HG03439 (cell line): ENCODE measurements at regions not wholly inside any gene's neighbourhood (a gene's known extent, or its start where the extent isn't known, plus 50 kb on each side); places are given as distances from the start of the nearest gene placed in this dataset.

Experiments used
- ATAC-seq: cut with Tn5 transposase; IDR thresholded peaks from one replicate; pipeline ENCODE4 v1.9.1; 2021; ENCODE audit warnings: mild to moderate bottlenecking, moderate library complexity; ENCODE audit not compliant: unreplicated experiment

- no peak for ATAC-seq
These were observed 390.5 kb upstream of the HNRNPA3 start for GRCh38 chr2:176822060-176822459.

- ATAC-seq, result no peak
These were observed 386.2 kb upstream of the HNRNPA3 start for GRCh38 chr2:176826356-176826755.

- ATAC-seq, result no peak
These were observed 385.5 kb upstream of the HNRNPA3 start for GRCh38 chr2:176826984-176827668.

GRCh38 chr2:176830362-176830761 is 382.2 kb upstream of the HNRNPA3 start:
- no peak for ATAC-seq

GRCh38 chr2:176832086-176832485 is 380.5 kb upstream of the HNRNPA3 start:
- ATAC-seq, result no peak

GRCh38 chr2:176833671-176834070 is 378.9 kb upstream of the HNRNPA3 start:
- no peak for ATAC-seq

- no peak for ATAC-seq
These were observed 378.4 kb upstream of the HNRNPA3 start for GRCh38 chr2:176834226-176834625.

GRCh38 chr2:176843208-176843607 is 369.4 kb upstream of the HNRNPA3 start:
- no peak for ATAC-seq

GRCh38 chr2:176844461-176844860 is 368.1 kb upstream of the HNRNPA3 start:
- ATAC-seq, result no peak

- no peak for ATAC-seq
These were observed 366.9 kb upstream of the HNRNPA3 start for GRCh38 chr2:176845718-176846117.

GRCh38 chr2:176847575-176847974 is 365.0 kb upstream of the HNRNPA3 start:
- no peak for ATAC-seq

GRCh38 chr2:176848844-176849243 is 363.8 kb upstream of the HNRNPA3 start:
- ATAC-seq, result no peak

GRCh38 chr2:176851200-176851888 is 361.2 kb upstream of the HNRNPA3 start:
- ATAC-seq, result no peak

GRCh38 chr2:176851889-176852483 is 360.6 kb upstream of the HNRNPA3 start:
- no peak for ATAC-seq

- no peak for ATAC-seq
These were observed 359.9 kb upstream of the HNRNPA3 start for GRCh38 chr2:176852667-176853066.

- ATAC-seq, result no peak
These were observed 358.5 kb upstream of the HNRNPA3 start for GRCh38 chr2:176854062-176854461.

- ATAC-seq, result no peak
These were observed 357.7 kb upstream of the HNRNPA3 start for GRCh38 chr2:176854878-176855277.

GRCh38 chr2:176856683-176857082 is 355.9 kb upstream of the HNRNPA3 start:
- no peak for ATAC-seq

- ATAC-seq, result no peak
These were observed 347.3 kb upstream of the HNRNPA3 start for GRCh38 chr2:176865336-176865735.

- no peak for ATAC-seq
These were observed 340.2 kb upstream of the HNRNPA3 start for GRCh38 chr2:176872406-176872805.

- no peak for ATAC-seq
These were observed 339.2 kb upstream of the HNRNPA3 start for GRCh38 chr2:176873403-176873802.

GRCh38 chr2:176876493-176877103 is 336.0 kb upstream of the HNRNPA3 start:
- no peak for ATAC-seq
